ENCODE measurements at regions not wholly inside any gene's neighbourhood (a gene's known extent, or its start where the extent isn't known, plus 50 kb on each side); places are given as distances from the start of the nearest gene placed in this dataset.

DNA sequence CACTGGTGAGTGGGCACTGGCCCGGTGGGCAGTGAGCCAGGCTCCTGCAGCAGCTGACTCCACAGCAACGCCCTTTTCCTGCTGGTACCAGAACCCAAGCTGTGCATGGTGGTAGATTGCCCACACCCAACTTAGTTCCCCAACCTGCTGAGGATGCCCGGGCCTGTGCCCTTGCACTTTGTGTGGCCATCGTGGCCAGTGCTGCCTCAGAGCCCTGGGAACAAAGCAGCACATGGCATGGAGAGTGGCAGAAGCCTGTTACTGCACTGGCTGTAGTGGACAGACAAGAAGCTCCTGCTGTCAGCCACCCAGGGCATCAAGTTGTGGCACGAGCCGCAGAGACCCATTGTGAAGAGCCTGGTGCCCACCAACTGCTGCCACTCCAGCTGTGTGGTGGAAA lies 612.9 kb downstream of the DNAH5 start:
- no TSS peak for BruUV-seq (replicated peaks)
- DNase-seq (ENCODE audit: low read depth, low spot score) = no peak
- Histone ChIP-seq H4K20me1 (ENCODE audit: insufficient read depth) (no peaks in the 10 kb centered on the region), H3K9me2 (ENCODE audit: insufficient read depth) (no peaks in the 10 kb centered on the region), H3K4me2 (ENCODE audit: low read length) (no peak overlapping the region), H3K27me3 (ENCODE audit: insufficient read depth, low read length) (no peaks in the 10 kb centered on the region), H3K9me3 (ENCODE audit: control insufficient read depth in 1 of 2, insufficient read depth in 1 of 2, low read depth in 1 of 2, low read length in 2 of 2) (peaks cover 9 to 12% of the 10 kb centered on the region in 2 experiments; a peak in 2 of 4 replicates), H3K4me1 (ENCODE audit: control insufficient read depth in 1 of 2, insufficient read depth in 2 of 2, low read length in 2 of 2) (no peaks in the 10 kb centered on the region), H3K4me3 (replicated peaks in 1 of 2; ENCODE audit: low read depth in 1 of 2, low read length in 2 of 2) (no peak overlapping the region), H2AFZ (ENCODE audit: low read depth, low read length, poor library complexity, severe bottlenecking) (no peak overlapping the region), H3K79me2 (ENCODE audit: insufficient read depth, low read length) (no peaks in the 10 kb centered on the region), H3K9ac (ENCODE audit: low read length) (no peak overlapping the region), H3K36me3 (ENCODE audit: control insufficient read depth in 1 of 2, insufficient read depth in 2 of 2, low read length in 2 of 2) (no peaks in the 10 kb centered on the region), H3K27ac (ENCODE audit: low read depth, low read length) (no peak overlapping the region)
- POLR2A ChIA-PET = no interaction called here
- TF ChIP-seq, protein P1, sequence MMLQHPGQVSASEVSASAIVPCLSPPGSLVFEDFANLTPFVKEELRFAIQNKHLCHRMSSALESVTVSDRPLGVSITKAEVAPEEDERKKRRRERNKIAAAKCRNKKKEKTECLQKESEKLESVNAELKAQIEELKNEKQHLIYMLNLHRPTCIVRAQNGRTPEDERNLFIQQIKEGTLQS (IDR thresholded peaks at IDR 0.05) = no peak
- TF ChIP-seq RAD21 (IDR thresholded peaks at IDR 0.05; ENCODE audit: low read depth) = no peak
- TF ChIP-seq ELF1 (IDR thresholded peaks at IDR 0.05; ENCODE audit: borderline replicate concordance, low read depth) = no peak
- no peak for TF ChIP-seq SP1 (IDR thresholded peaks at IDR 0.05; ENCODE audit: low read depth)
- no peak for TF ChIP-seq ZNF274 (IDR thresholded peaks at IDR 0.05; ENCODE audit: low read depth, low read length)
- TF ChIP-seq, protein P2, sequence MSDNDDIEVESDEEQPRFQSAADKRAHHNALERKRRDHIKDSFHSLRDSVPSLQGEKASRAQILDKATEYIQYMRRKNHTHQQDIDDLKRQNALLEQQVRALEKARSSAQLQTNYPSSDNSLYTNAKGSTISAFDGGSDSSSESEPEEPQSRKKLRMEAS (IDR thresholded peaks at IDR 0.05) = no peak
- no peak for TF ChIP-seq EGR1 (IDR thresholded peaks at IDR 0.05; ENCODE audit: low read depth)
- no peak for TF ChIP-seq FOSL1 (IDR thresholded peaks at IDR 0.05; ENCODE audit: low read depth)
- no peak for TF ChIP-seq JUND (IDR thresholded peaks at IDR 0.05)
- TF ChIP-seq, protein P3, sequence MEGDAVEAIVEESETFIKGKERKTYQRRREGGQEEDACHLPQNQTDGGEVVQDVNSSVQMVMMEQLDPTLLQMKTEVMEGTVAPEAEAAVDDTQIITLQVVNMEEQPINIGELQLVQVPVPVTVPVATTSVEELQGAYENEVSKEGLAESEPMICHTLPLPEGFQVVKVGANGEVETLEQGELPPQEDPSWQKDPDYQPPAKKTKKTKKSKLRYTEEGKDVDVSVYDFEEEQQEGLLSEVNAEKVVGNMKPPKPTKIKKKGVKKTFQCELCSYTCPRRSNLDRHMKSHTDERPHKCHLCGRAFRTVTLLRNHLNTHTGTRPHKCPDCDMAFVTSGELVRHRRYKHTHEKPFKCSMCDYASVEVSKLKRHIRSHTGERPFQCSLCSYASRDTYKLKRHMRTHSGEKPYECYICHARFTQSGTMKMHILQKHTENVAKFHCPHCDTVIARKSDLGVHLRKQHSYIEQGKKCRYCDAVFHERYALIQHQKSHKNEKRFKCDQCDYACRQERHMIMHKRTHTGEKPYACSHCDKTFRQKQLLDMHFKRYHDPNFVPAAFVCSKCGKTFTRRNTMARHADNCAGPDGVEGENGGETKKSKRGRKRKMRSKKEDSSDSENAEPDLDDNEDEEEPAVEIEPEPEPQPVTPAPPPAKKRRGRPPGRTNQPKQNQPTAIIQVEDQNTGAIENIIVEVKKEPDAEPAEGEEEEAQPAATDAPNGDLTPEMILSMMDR (IDR thresholded peaks at IDR 0.05 in 2 of 3, conservative IDR thresholded peaks at IDR 0.05 in 1 of 3; ENCODE audit: borderline replicate concordance in 1 of 3, insufficient read depth in 1 of 3, low read depth in 2 of 3, low read length in 2 of 3) = no peak
- TF ChIP-seq CBX3 (IDR thresholded peaks at IDR 0.05; ENCODE audit: low read depth) = no peak
- no peak for TF ChIP-seq YY1 (IDR thresholded peaks at IDR 0.05; ENCODE audit: extremely low read depth, insufficient replicate concordance, low read depth, low read length)
- TF ChIP-seq CEBPB (IDR thresholded peaks at IDR 0.05; ENCODE audit: low read depth) = no peak
- TF ChIP-seq POLR2A (IDR thresholded peaks at IDR 0.05; ENCODE audit: borderline replicate concordance, extremely low read depth, insufficient read depth, insufficient read length) = no peak
- no peak for TF ChIP-seq ZFX (IDR thresholded peaks at IDR 0.05)
- no peak for TF ChIP-seq EZH2 (IDR thresholded peaks at IDR 0.05)
- TF ChIP-seq, protein P4, sequence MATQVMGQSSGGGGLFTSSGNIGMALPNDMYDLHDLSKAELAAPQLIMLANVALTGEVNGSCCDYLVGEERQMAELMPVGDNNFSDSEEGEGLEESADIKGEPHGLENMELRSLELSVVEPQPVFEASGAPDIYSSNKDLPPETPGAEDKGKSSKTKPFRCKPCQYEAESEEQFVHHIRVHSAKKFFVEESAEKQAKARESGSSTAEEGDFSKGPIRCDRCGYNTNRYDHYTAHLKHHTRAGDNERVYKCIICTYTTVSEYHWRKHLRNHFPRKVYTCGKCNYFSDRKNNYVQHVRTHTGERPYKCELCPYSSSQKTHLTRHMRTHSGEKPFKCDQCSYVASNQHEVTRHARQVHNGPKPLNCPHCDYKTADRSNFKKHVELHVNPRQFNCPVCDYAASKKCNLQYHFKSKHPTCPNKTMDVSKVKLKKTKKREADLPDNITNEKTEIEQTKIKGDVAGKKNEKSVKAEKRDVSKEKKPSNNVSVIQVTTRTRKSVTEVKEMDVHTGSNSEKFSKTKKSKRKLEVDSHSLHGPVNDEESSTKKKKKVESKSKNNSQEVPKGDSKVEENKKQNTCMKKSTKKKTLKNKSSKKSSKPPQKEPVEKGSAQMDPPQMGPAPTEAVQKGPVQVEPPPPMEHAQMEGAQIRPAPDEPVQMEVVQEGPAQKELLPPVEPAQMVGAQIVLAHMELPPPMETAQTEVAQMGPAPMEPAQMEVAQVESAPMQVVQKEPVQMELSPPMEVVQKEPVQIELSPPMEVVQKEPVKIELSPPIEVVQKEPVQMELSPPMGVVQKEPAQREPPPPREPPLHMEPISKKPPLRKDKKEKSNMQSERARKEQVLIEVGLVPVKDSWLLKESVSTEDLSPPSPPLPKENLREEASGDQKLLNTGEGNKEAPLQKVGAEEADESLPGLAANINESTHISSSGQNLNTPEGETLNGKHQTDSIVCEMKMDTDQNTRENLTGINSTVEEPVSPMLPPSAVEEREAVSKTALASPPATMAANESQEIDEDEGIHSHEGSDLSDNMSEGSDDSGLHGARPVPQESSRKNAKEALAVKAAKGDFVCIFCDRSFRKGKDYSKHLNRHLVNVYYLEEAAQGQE (IDR thresholded peaks at IDR 0.05; ENCODE audit: low read depth) = no peak
- TF ChIP-seq, protein P5, sequence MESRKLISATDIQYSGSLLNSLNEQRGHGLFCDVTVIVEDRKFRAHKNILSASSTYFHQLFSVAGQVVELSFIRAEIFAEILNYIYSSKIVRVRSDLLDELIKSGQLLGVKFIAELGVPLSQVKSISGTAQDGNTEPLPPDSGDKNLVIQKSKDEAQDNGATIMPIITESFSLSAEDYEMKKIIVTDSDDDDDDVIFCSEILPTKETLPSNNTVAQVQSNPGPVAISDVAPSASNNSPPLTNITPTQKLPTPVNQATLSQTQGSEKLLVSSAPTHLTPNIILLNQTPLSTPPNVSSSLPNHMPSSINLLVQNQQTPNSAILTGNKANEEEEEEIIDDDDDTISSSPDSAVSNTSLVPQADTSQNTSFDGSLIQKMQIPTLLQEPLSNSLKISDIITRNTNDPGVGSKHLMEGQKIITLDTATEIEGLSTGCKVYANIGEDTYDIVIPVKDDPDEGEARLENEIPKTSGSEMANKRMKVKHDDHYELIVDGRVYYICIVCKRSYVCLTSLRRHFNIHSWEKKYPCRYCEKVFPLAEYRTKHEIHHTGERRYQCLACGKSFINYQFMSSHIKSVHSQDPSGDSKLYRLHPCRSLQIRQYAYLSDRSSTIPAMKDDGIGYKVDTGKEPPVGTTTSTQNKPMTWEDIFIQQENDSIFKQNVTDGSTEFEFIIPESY (IDR thresholded peaks at IDR 0.05; ENCODE audit: extremely low read depth, insufficient replicate concordance, low read length) = no peak
- TF ChIP-seq TCF7L2 (IDR thresholded peaks at IDR 0.05; ENCODE audit: borderline replicate concordance, extremely low read depth, insufficient read depth, insufficient read length) = no peak
- intact Hi-C loops (cut with micrococcal nuclease) = no loop called here
- ATAC-seq = no peak
- CTCF ChIA-PET = no interaction called here
- RAD21 ChIA-PET (ENCODE audit: low non-redundant PET in 1 of 2, low total read pairs in 2 of 2, uncharacterized antibody in 2 of 2, unreplicated experiment in 2 of 2) = no interaction called here

Measured in HCT116 (cell line).